H1 (cell line): ENCODE measurements at regions not wholly inside any gene's neighbourhood (a gene's known extent, or its start where the extent isn't known, plus 50 kb on each side); places are given as distances from the start of the nearest gene placed in this dataset.

Source experiments
- CEBPB ChIP-seq: IDR thresholded peaks from 2 replicates; pipeline ENCODE4 v1.6.1; 2012; ENCODE audit warnings: low read depth, low read length
- CREB1 ChIP-seq: IDR thresholded peaks from 2 replicates; pipeline ENCODE4 v1.6.1; 2012; ENCODE audit warnings: inconsistent platforms
- CTCF ChIP-seq, 3 experiments: IDR thresholded peaks; 1 replicate in 2 of 3; 2 replicates in 1 of 3; pipeline versions ENCODE4 v1.5.1 to v1.6.1; 2011; ENCODE audit warnings: low read length in 3 of 3, mild to moderate bottlenecking in 3 of 3, inconsistent platforms in 2 of 3, low read depth in 1 of 3, moderate library complexity in 1 of 3; ENCODE audit not compliant: insufficient read depth in 1 of 3; ENCODE audit errors: control extremely low read depth in 1 of 3
- E2F6 ChIP-seq: IDR thresholded peaks from 2 replicates; pipeline ENCODE4 v1.6.1; 2012; ENCODE audit warnings: inconsistent platforms
- HDAC2 ChIP-seq, 2 experiments: fragments of 300-600 bp in 1 of 2; sonication (generic) in 1 of 2; IDR thresholded peaks; 2 replicates each; pipeline ENCODE4 v1.6.1; 2011 to 2012; ENCODE audit warnings: low read depth in 2 of 2, low read length in 2 of 2, mild to moderate bottlenecking in 2 of 2, moderate library complexity in 2 of 2, borderline replicate concordance in 1 of 2, inconsistent platforms in 1 of 2
- KDM5A ChIP-seq: fragments of 200-600 bp; IDR thresholded peaks from 2 replicates; pipeline ENCODE4 v1.7.1; 2012; ENCODE audit warnings: mild to moderate bottlenecking, low read length, inconsistent platforms, mixed read lengths
- POLR2A ChIP-seq, 2 experiments: IDR thresholded peaks; 1 replicate in 1 of 2; 2 replicates in 1 of 2; pipeline ENCODE4 v1.6.1; 2011; ENCODE audit warnings: low read depth in 2 of 2, low read length in 2 of 2, mild to moderate bottlenecking in 2 of 2; ENCODE audit errors: control extremely low read depth in 1 of 2
- RFX5 ChIP-seq: IDR thresholded peaks from 2 replicates; pipeline ENCODE4 v1.6.1; 2011; ENCODE audit warnings: low read depth, low read length, improper control_type of control experiment, borderline replicate concordance
- TAF1 ChIP-seq: IDR thresholded peaks from 2 replicates; pipeline ENCODE4 v1.6.1; 2011; ENCODE audit warnings: mild to moderate bottlenecking, low read depth, low read length
- TAF7 ChIP-seq: optimal IDR thresholded peaks from 2 replicates; pipeline ENCODE3; 2011; ENCODE audit warnings: low read depth, mild to moderate bottlenecking, inconsistent platforms, low read length, moderate library complexity, borderline replicate concordance
- USF2 ChIP-seq: IDR thresholded peaks from 2 replicates; pipeline ENCODE4 v1.6.1; 2011; ENCODE audit warnings: low read length, improper control_type of control experiment
- ZNF274 ChIP-seq: IDR thresholded peaks from 2 replicates; pipeline ENCODE4 v1.7.0; 2012; ENCODE audit warnings: low read length, borderline replicate concordance; ENCODE audit errors: extremely low read depth
- TF ChIP-seq, protein P1 (sequence below): IDR thresholded peaks from 2 replicates; pipeline ENCODE4 v1.6.1; 2011; ENCODE audit warnings: low read depth, mild to moderate bottlenecking, low read length; ENCODE audit not compliant: insufficient read depth

DNA sequence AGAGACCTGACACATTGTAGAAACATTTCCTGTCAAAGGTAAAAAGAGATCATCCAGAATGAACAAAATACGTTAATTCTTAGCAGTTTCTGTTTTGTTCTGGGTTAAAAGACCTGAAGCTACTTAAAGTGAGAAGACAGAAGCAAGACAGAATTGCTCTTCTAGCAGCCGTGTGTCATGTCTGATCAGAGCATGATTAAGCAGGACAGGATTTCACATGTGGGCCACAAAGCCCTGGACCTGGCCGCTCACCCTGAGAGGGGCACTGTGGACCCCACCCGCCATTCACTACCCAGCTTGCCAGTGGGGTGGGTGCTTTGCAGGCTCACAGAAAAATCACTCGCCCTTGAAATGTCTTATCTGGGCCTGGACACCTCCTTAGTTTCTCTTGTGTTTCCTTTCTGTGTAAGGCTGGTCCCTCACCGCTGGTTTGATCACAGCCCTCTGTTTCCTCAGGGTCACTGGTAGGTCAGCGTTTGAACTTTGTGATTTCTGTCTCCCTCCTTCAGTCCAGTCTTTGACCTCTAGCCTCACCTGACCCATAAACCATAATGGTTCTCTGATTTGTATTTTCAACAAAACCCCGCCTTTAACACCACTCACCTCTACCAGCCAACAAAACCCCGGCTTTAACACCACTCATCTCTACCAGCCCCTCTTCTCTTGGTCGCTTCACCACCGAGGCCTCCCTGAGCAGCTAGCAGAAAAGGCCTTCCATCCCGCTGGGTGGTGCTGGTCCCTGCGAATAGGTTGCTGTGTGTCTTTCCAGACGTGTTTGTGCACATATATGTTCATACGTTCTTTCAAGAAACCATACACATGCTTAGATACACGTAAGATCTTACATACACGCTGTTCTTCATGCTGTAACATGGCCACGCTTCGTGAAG lies 185.0 kb downstream of the OR4M2 start:
- TF ChIP-seq POLR2A (IDR thresholded peaks at IDR 0.05; ENCODE audit: control extremely low read depth in 1 of 2, low read depth in 2 of 2, low read length in 2 of 2) (no peak), RFX5 (no peak), CTCF (IDR thresholded peaks at IDR 0.05; ENCODE audit: control extremely low read depth in 1 of 3, insufficient read depth in 1 of 3, low read depth in 1 of 3, low read length in 3 of 3) (no peak), TAF7 (no peak), CEBPB (no peak), KDM5A (no peak), E2F6 (no peak), TAF1 (no peak), USF2 (no peak), CREB1 (no peak), HDAC2 (IDR thresholded peaks at IDR 0.05; ENCODE audit: borderline replicate concordance in 1 of 2, low read depth in 2 of 2, low read length in 2 of 2) (no peak), ZNF274 (no peak)
- TF ChIP-seq, protein P1, sequence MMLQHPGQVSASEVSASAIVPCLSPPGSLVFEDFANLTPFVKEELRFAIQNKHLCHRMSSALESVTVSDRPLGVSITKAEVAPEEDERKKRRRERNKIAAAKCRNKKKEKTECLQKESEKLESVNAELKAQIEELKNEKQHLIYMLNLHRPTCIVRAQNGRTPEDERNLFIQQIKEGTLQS, result no peak
